Uterus (tissue), 2 donors: ENCODE measurements at regions not wholly inside any gene's neighbourhood (a gene's known extent, or its start where the extent isn't known, plus 50 kb on each side); places are given as distances from the start of the nearest gene placed in this dataset.

Experiments used
- CTCF ChIP-seq, 4 experiments: fragments of 200-600 bp in 2 of 4; fragments of 450-650 bp in 2 of 4; sonication (generic) in 2 of 4; IDR thresholded peaks; one replicate each; pipeline ENCODE4 v1.5.1; 2016 to 2019; ENCODE audit warnings: antibody characterized with exemption in 4 of 4, mild to moderate bottlenecking in 2 of 4, moderate library complexity in 1 of 4
- POLR2A ChIP-seq, 2 donors: fragments of 450-650 bp; IDR thresholded peaks; one replicate each; pipeline ENCODE4 v1.6.1; 2016; ENCODE audit warnings: antibody characterized with exemption in 2 of 2, mild to moderate bottlenecking in 1 of 2, moderate library complexity in 1 of 2

DNA sequence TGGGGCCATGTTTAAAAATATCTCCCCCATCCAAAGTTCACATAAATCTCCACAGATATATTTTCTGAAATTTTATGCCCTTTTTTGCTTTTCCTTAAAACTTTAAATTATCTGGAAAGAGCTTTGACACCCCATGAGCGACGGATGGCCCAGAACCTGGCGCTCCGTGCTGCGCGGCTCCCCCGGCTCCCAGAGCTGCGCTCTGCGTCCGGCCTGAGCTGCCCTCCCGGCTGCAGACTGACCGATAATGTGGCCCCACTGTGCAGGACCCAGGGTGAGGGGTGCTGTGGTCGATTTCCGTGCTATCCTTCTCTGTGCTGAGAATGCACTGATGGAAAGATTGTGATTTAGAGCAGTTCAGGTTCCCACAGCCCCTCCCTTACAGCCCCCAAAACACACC, 292.3 kb upstream of the IRX4 start:
- TF ChIP-seq CTCF (IDR thresholded peaks at IDR 0.05) (no peak), POLR2A (IDR thresholded peaks at IDR 0.05) (no peak)
